A673 (cell line): ENCODE measurements at regions not wholly inside any gene's neighbourhood (a gene's known extent, or its start where the extent isn't known, plus 50 kb on each side); places are given as distances from the start of the nearest gene placed in this dataset.

Experiments used
- EZH2 ChIP-seq: fragments of 200-600 bp; sonication (generic); IDR thresholded peaks from 2 replicates; pipeline ENCODE4 v1.6.1; 2017; ENCODE audit warnings: borderline replicate concordance, low read depth, mild to moderate bottlenecking, mixed read lengths, antibody characterized with exemption, low read length; ENCODE audit not compliant: poor library complexity, severe bottlenecking
- TF ChIP-seq, protein P1 (sequence below): fragments of 300-800, 200-600 bp; sonication (generic); conservative IDR thresholded peaks from 2 replicates; pipeline ENCODE4 v1.5.1; 2017; ENCODE audit warnings: low read depth, mild to moderate bottlenecking, antibody characterized with exemption, low read length, moderate library complexity, mixed read lengths

DNA sequence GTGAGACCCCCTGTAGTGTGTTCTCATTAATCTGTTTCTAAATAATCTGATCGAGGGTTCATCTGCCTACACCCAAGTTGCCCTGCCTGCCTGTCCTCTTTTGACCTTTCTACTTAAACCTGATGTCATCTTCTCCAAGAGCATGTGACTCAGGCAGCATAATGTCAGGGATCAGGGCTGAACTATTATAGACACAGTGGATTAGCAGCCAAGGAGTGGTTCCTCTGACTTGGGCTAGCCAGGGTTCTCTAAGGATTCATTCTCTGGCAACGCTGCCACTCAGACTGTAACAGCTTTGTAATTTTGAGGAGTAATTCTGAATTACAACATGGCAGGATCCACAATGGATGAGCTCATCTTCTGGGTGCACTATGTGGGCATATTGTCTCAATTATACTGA lies 124.0 kb downstream of the MDH1 start:
- TF ChIP-seq, protein P1, sequence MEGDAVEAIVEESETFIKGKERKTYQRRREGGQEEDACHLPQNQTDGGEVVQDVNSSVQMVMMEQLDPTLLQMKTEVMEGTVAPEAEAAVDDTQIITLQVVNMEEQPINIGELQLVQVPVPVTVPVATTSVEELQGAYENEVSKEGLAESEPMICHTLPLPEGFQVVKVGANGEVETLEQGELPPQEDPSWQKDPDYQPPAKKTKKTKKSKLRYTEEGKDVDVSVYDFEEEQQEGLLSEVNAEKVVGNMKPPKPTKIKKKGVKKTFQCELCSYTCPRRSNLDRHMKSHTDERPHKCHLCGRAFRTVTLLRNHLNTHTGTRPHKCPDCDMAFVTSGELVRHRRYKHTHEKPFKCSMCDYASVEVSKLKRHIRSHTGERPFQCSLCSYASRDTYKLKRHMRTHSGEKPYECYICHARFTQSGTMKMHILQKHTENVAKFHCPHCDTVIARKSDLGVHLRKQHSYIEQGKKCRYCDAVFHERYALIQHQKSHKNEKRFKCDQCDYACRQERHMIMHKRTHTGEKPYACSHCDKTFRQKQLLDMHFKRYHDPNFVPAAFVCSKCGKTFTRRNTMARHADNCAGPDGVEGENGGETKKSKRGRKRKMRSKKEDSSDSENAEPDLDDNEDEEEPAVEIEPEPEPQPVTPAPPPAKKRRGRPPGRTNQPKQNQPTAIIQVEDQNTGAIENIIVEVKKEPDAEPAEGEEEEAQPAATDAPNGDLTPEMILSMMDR = no peak
- no peak for TF ChIP-seq EZH2
